GM23338 (cell line): ENCODE measurements at regions not wholly inside any gene's neighbourhood (a gene's known extent, or its start where the extent isn't known, plus 50 kb on each side); places are given as distances from the start of the nearest gene placed in this dataset.

Experiments used
- CTCF ChIP-seq, 2 experiments: fragments of 200-600 bp in 1 of 2; sonication (generic) in 1 of 2; conservative IDR thresholded peaks; 2 replicates each; pipeline versions ENCODE4 v1.5.1 to v1.6.1; 2016 to 2017; ENCODE audit warnings: antibody characterized with exemption in 2 of 2, low read depth in 2 of 2, mild to moderate bottlenecking in 2 of 2, moderate library complexity in 1 of 2
- EZH2 ChIP-seq: fragments of 200-600 bp; sonication (generic); IDR thresholded peaks from one replicate; pipeline ENCODE4 v1.8.0; 2017; ENCODE audit warnings: antibody characterized with exemption, mild to moderate bottlenecking, low read depth; ENCODE audit not compliant: unreplicated experiment
- REST ChIP-seq: IDR thresholded peaks from one replicate; pipeline ENCODE4 v1.6.1; 2018; ENCODE audit warnings: antibody characterized with exemption; ENCODE audit not compliant: unreplicated experiment

GRCh38 chr9:80871596-80871995 is 817.8 kb downstream of the TLE1 start:
- TF ChIP-seq CTCF (conservative IDR thresholded peaks at IDR 0.05; ENCODE audit: low read depth in 2 of 2) (no peak), EZH2 (no peak), REST (no peak)
